ENCODE measurements at regions not wholly inside any gene's neighbourhood (a gene's known extent, or its start where the extent isn't known, plus 50 kb on each side); places are given as distances from the start of the nearest gene placed in this dataset.
A peak's percentile ranks its signal among the peaks of the same experiment; 100 is the strongest.

GRCh38 chr20:10807013-10807412 is 133.2 kb upstream of the JAG1 start:
- no peak for DNase-seq

- DNase-seq = no peak
These were observed 139.0 kb upstream of the JAG1 start for GRCh38 chr20:10812759-10813327.

GRCh38 chr20:10823585-10823984 is 149.8 kb upstream of the JAG1 start:
- DNase-seq = no peak

GRCh38 chr20:10824750-10825500 is 151.1 kb upstream of the JAG1 start:
- no peak for DNase-seq

- DNase-seq = no peak
These were observed 152.3 kb upstream of the JAG1 start for GRCh38 chr20:10826111-10826510.

GRCh38 chr20:10828180-10828579 is 154.4 kb upstream of the JAG1 start:
- DNase-seq = no peak

- peak; percentile 77 for DNase-seq
These were observed 158.3 kb upstream of the JAG1 start for GRCh38 chr20:10832141-10832540.

GRCh38 chr20:10837901-10838300 is 164.1 kb upstream of the JAG1 start:
- DNase-seq = no peak

GRCh38 chr20:10842116-10842515 is 168.3 kb upstream of the JAG1 start:
- peak; percentile 10 for DNase-seq

GRCh38 chr20:10843146-10843711 is 169.4 kb upstream of the JAG1 start:
- no peak for DNase-seq

- DNase-seq = peak; percentile 41
These were observed 173.0 kb upstream of the JAG1 start for GRCh38 chr20:10846766-10847165.

- DNase-seq = peak; percentile 92
These were observed 175.1 kb upstream of the JAG1 start for GRCh38 chr20:10848810-10849370.

- no peak for DNase-seq
These were observed 179.4 kb upstream of the JAG1 start for GRCh38 chr20:10853176-10853575.

- DNase-seq = no peak
These were observed 179.9 kb upstream of the JAG1 start for GRCh38 chr20:10853731-10854130.

- DNase-seq = peak; percentile 78
These were observed 181.2 kb upstream of the JAG1 start for GRCh38 chr20:10854976-10855375.

- no peak for DNase-seq
These were observed 182.0 kb upstream of the JAG1 start for GRCh38 chr20:10855778-10856177.

- peak; percentile 17 for DNase-seq
These were observed 182.6 kb upstream of the JAG1 start for GRCh38 chr20:10856237-10857015.

- DNase-seq = peak; percentile 55
These were observed 183.7 kb upstream of the JAG1 start for GRCh38 chr20:10857352-10858070.

- peak; percentile 68 for DNase-seq
These were observed 187.3 kb upstream of the JAG1 start for GRCh38 chr20:10861090-10861489.

- peak; percentile 35 for DNase-seq
These were observed 187.8 kb upstream of the JAG1 start for GRCh38 chr20:10861619-10862018.

GRCh38 chr20:10863337-10864060 is 189.7 kb upstream of the JAG1 start:
- DNase-seq = peak; percentile 86

All from fibroblast of skin of right biceps (primary cell).